ENCODE measurements at regions not wholly inside any gene's neighbourhood (a gene's known extent, or its start where the extent isn't known, plus 50 kb on each side); places are given as distances from the start of the nearest gene placed in this dataset.
A peak's percentile ranks its signal among the peaks of the same experiment; 100 is the strongest.

DNA sequence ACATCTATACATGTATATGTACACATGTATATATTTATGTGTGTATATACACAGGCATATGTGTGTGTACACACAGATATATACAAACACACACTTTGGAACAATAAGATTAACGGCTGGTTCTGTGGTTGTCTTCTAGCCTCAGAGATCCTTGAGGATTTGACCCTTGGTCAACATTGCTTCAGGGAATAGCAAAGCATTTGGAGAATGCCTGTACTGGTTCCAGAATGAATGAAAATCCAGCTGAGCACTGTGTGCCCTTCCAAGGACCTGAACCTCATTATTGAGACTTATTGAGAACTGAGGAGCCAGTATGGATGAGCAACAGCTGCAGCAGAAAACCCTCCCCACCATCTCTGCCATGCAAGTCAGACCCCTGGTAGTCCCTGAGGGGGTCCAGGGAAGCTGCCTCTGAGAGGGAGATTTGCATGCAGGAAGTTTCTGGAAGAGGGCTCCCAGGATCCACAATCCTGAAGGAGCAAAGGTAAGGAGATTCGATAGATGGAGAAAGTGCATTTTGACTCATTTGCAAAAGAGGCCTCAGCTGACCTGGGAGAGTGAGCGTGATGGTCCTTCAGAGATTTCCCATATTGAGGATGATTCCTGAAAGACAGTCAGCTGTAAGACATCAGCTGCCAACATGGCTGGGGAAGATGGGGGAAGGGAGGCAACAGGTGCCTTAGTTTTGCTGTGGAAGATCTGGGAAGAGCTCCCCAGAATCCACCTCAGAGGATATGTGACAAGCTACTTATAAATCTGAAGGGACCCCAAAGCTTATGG lies 166.6 kb upstream of the NCKAP5 start:
- DNase-seq (no peak), ATAC-seq (no peak)
- WGBS, 4 donors = 69 to 82% (median 80%) methylated on average over 3 of the region's 3 CpGs
- Histone ChIP-seq H3K27me3 (no peaks in the 10 kb centered on the region), H3K27ac (no peak overlapping the region), H3K9me3 (no peaks in the 10 kb centered on the region), H3K4me1 (peaks cover 0 to 13% (median 0%) of the 10 kb centered on the region in 12 donors), H3K36me3 (no peaks in the 10 kb centered on the region), H3K4me3 (no peak overlapping the region)
- TF ChIP-seq, protein P1, sequence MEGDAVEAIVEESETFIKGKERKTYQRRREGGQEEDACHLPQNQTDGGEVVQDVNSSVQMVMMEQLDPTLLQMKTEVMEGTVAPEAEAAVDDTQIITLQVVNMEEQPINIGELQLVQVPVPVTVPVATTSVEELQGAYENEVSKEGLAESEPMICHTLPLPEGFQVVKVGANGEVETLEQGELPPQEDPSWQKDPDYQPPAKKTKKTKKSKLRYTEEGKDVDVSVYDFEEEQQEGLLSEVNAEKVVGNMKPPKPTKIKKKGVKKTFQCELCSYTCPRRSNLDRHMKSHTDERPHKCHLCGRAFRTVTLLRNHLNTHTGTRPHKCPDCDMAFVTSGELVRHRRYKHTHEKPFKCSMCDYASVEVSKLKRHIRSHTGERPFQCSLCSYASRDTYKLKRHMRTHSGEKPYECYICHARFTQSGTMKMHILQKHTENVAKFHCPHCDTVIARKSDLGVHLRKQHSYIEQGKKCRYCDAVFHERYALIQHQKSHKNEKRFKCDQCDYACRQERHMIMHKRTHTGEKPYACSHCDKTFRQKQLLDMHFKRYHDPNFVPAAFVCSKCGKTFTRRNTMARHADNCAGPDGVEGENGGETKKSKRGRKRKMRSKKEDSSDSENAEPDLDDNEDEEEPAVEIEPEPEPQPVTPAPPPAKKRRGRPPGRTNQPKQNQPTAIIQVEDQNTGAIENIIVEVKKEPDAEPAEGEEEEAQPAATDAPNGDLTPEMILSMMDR (IDR thresholded peaks at IDR 0.05) = no peak
- TF ChIP-seq POLR2A (IDR thresholded peaks at IDR 0.05) = no peak
- intact Hi-C loops (cut with DNase I) = no loop called here

DNA sequence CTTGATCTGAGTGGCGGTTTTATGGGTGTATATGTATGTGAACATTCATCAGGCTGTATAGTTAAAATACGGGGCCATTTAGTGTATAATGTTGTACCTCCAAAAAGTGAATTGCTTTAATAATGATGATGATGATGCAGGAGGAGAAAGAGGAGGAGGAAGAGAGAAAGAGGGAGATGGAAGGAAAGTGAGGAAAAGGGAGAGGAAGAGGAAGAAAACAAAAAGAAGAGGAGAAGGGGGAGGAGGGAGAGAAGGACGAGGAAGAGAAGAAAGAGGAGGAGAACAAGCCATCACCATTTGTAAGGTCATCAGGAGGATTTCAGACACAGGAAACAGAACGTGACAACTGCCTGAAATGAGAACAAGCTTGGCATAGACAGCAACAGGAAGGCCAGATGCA lies 168.4 kb upstream of the NCKAP5 start:
- H3K9me3 ChIP-seq = no peaks in the 10 kb centered on the region
- H3K36me3 ChIP-seq = no peaks in the 10 kb centered on the region
- no peak overlapping the region for H3K4me3 ChIP-seq
- no peaks in the 10 kb centered on the region for H3K27me3 ChIP-seq
- TF ChIP-seq, protein P1 (IDR thresholded peaks at IDR 0.05) = no peak
- no peak for TF ChIP-seq POLR2A (IDR thresholded peaks at IDR 0.05)
- DNase-seq (no peak), ATAC-seq (no peak)
- 55 to 66% (median 60%) methylated on average over 4 of the region's 4 CpGs for WGBS, 4 donors
- no peak overlapping the region for H3K27ac ChIP-seq
- H3K4me1 ChIP-seq = peaks cover 0 to 13% (median 0%) of the 10 kb centered on the region in 12 donors
- intact Hi-C loops (cut with DNase I) = no loop called here

DNA sequence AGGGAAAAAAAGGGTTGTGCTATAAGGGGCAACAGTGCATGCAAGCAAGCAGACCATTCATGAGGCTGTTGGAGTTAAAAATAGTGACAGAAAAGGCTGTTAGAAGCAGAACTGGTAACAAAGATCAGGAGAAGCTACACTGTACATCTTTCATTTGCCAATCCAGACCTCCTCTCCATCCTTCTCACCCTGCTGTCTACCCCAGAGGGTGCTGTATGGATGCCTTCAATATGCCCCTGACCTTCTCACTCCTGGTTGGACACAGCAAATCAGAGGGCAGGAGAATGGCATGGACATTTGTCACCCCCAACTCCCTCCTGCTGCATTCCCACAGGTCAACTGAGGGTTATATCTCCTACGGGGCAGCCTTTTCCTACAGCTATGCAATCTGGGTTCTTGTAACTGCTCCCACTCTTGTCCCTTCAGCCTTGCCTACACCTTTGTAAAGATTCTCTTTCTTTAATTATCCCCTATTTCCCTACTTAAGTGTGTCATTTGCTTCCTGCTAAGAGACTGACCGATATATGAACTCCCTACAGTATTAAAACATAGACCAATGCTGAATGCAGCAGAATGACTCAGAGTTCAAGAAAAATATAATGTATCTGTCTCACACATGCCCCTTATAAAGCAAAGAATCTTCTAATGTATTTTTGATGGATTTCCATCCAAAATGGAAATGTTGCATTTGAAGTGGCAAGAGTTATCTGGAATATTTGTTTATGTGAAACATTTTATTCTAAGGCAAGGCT lies 169.2 kb upstream of the NCKAP5 start:
- 50 to 66% (median 59%) methylated on average over 2 of the region's 2 CpGs for WGBS, 4 donors

DNA sequence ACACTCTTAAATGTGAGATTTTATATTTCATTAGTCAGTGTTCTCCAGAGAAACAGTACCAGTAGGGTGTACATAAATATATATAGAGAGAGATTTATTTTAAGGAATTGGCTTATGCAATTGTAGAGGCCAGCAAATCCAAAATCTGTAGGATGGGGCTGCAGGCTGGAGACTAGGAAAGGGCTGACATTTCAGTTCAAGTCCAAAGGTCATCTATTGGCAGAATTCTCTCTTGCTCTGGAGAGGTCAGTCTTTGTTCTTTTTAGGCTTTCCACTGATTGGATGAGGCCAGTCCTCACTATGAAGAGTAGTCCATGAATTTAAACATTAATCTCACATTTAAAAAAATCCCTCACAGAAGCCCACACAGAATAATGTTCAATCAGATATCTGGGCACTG lies 170.8 kb upstream of the NCKAP5 start:
- Histone ChIP-seq H3K9me3 (no peaks in the 10 kb centered on the region), H3K4me3 (no peak overlapping the region), H3K27ac (no peak overlapping the region), H3K36me3 (no peaks in the 10 kb centered on the region), H3K27me3 (no peaks in the 10 kb centered on the region), H3K4me1 (peaks cover 0 to 13% (median 0%) of the 10 kb centered on the region in 12 donors)
- intact Hi-C loops (cut with DNase I) = no loop called here
- DNase-seq (no peak), ATAC-seq (no peak)
- TF ChIP-seq POLR2A (IDR thresholded peaks at IDR 0.05) = no peak

More for the DNA sequence above, 169.2 kb upstream of the NCKAP5 start:
- Histone ChIP-seq H3K4me3 (no peak overlapping the region), H3K4me1 (peaks cover 0 to 13% (median 0%) of the 10 kb centered on the region in 12 donors), H3K9me3 (no peaks in the 10 kb centered on the region), H3K27ac (no peak overlapping the region), H3K27me3 (no peaks in the 10 kb centered on the region), H3K36me3 (no peaks in the 10 kb centered on the region)
- DNase-seq = no peak
- TF ChIP-seq POLR2A (IDR thresholded peaks at IDR 0.05) = no peak
- TF ChIP-seq, protein P1 (IDR thresholded peaks at IDR 0.05) = no peak
- peak in 1 of 4 donors; percentile 20 for ATAC-seq
- intact Hi-C loops (cut with DNase I) = no loop called here
